GOT3 (cell line): ENCODE measurements at regions not wholly inside any gene's neighbourhood (a gene's known extent, or its start where the extent isn't known, plus 50 kb on each side); places are given as distances from the start of the nearest gene placed in this dataset.
"Not testable (repeated sequence)": the region's sequence is repeated elsewhere in the genome, so short reads cannot be mapped to it uniquely, and the experiment has no call there.

Experiments
- DNase-seq: peaks from one replicate; lab custom pipeline; 2025; ENCODE audit warnings: mixed read lengths; lab: John Stamatoyannopoulos, UW

DNA sequence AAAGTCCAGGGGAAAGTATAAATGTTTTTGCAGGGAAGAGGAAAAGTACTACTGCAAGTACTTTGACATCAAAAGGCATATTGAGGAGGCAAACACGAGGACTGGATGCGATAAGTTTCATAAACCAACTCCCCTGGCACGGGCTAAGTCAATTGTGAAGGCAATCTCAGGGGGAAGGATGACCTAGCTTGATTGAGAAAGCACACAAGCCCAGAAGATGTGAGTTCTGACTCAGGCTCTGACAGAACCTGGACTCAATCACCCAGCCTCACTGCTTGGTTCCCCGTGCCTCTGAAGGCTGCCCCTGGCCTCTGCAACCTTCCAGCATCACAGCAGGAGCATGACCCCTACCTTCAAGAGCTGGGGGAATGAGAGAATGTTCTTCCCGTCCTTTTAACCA is 93.2 kb upstream of the ZNF438 start:
- DNase-seq = no peak

DNA sequence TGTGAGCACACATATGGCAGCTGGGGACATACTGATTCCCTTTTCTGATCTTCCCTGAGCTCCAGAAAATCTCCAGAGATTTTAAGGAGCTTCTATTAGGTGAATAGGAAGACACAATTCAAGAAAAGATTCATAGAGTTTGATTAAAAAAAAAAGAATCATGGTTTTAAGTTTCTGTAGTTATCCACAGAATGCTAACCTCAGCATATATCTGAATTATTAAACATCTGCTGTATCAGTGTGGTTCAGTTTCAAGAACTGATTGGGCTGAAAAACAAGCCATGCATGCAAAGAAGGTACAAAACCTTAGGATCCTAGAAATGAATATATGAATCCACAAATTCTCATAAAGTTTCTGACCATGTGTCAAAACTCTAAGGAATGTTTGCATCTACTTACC is 94.1 kb upstream of the ZNF438 start:
- DNase-seq = no peak

DNA sequence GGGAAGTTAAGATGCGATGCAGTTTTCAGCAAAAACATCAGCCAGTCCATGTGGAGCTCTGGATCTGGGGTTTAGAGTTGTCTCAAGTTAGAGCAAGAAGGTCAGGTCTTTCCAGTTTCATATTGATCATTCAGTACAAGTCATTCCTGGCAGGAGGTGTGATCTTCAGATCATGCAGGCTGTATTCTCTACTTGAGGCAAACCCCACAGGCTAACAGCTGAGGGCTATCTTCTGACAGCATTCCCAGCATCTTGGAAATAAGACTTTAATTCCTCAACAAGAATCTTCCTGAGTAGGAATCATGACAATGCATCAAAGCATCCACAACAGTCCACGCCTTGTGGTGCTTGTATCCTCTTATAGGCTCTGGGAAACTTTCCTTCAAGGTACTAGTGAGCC is 94.9 kb upstream of the ZNF438 start:
- DNase-seq = no peak

DNA sequence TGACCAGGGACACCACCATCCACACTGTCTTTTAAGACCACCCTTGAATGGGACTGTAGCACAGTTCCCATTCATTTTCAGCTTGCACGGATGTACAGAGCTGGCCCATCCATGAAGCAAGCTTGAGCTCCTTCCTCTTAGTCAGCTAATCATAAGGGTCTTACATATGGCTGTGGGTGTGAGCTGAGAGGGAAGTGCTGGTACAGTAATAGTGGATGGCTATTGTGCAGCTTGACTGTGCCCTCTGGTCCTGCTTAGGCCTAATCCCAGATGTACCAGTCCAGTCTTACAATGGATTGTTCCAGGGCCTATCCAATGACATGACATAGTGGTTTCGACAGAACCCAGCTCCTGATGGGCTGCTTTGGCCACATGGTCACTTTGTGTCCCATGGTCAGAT is 96.9 kb upstream of the ZNF438 start:
- DNase-seq = no peak

DNA sequence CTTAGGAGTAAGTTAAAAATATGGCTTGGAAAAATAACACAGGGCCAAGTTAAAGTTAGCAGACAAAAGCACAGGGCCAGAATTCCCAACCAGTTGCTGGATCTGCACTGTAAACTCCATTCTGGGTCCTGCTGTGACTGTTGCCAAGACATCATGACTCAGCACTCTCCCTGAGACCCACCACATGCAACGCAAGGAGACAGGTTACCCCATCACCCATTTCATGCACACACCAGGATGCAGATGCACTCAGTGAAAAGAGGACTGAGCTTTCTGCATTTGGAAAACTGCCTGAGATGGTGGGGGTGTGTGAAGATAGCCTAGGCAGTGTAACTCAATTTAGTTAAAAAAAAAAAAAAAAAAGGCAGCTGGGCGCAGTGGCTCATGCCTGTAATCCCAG is 97.6 kb upstream of the ZNF438 start:
- DNase-seq = no peak

DNA sequence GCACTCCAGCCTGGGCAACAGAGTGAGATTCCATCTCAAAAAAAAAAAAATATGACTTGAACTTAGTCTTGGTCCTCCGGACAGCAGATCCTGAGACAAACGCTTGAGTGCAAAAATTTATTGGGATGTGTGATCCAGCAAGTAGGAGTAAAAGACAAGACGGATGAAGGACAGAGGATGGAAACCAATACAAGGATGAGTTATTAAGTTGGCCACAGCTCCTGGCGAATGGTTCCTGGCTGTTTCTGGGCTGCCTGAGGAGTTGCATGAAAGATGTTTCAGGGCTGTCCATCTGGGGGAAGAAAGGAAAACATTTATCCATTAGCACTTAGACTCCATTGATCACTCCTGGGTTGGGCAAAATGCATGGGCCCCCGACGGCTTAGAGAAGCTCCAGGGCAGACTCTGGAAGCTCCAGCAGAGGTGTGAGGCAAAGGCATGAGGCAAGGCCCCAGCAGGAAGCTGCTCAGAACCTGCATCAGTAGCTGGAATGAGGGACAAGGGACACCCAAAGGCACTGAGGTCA is 98.3 kb upstream of the ZNF438 start:
- DNase-seq = no peak

DNA sequence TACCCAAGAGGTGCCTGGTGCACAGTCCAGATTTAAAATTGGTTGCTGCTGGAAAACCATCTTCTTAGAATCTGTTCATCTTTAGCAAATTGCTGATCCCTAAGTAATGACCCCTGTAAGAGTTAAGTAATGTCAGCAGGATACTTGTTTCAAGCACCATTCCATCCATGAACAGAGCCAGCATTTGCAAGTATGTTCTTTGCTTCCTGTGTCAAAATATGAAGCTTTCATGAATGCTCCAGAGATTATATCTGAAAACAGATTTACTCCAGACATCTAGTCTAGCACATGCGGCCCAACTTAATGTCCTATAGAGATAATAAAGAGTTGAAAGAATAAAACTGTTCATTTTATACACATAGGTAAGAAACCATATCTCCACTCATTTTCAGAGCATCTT is 98.7 kb upstream of the ZNF438 start:
- DNase-seq = no peak

DNA sequence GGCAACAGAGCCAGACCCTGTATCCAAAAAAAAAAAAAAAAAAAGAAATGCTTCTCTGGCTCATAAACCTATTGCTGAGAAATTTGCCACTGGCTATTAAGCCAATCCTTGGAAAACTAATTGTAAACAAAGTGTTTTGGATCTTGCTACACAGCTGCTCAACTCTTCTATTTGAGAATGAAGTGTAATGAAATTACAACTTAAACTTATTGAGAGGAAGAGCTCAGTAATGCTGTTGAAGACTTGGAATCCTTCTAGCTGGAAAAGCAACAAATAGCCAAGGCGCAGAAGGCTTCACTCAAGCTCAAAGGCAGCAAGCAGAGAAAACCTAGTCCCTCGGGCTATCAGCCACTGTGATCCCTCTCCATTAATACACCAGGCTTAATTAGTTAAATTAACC is 99.6 kb upstream of the ZNF438 start:
- DNase-seq = no peak

DNA sequence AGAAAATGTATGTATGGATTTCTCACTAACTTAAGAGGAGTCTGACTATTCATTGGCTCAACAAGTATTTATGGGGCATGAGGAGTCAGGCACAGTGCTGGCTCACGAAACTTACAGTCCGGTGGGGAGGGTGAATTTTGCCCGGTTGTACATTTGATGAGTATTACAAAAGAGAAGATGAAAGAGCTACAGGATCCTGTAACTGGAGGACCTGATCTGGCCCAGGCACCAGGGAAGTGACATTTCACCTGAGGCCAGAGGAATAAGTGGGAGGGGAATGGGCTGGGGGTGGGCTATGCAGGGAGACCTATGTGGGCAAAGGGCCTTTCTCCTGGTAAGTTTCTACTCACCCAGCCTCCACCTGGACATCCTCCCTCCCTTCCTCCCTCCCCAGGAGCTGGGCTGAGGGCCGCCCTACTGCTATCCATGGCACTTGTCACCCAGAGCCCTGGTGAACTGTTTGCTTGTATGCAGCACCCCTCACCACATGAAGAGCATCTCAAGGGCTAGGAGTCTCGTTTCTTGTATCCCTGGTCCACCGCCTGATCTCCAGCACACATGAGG is 101.1 kb upstream of the ZNF438 start:
- no peak for DNase-seq

DNA sequence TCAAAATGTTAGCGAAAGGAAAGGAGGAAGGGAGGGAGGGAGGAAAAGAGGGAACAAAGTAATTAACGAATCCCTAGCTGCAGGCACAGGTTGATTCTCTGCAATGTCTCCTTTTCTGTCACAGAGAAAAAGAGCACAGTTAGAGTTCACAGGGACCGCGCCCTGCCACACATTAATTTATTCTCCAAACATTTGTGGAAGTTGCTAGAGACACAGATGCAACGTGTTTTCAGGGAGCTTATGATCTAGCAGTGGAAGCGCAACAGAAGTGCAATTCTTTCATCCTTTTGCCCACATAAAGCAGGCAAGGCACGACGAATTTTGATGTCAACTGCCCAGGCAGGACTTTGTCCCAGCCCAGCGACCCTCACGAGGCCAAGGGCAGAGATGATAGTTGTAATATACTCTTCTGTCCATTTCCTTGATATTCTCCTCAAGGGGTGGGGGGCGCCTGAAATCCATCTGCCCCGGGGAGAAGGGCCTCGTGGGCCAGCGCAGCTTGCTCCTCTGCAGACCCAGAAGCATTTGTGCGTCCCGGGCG is 101.7 kb upstream of the ZNF438 start:
- DNase-seq = no peak

DNA sequence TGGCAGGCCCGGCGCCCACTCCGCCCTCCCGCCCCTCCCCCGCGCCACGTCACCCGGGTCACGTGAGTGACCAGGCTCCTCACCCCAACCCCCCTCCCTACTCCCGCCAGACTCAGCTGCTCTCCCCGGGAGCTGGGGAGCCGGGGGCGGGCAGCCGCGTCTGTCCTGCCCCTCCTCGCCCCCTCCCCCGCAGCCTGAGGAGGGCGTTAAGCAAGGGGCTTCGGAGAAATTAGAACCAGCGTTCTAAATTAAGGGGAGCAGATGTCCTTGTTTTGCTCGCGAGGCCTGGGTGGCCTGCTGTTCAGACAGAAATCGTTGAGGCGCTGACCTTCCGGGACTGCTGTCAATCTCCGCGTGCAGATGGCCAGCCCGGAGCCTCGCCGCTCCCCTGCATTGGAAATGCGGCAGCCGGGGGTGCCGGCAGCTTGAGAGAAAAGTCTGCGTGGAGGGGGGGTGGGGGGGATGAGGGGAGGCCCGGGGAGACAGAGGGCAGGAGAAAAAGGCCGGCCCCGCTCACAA is 102.2 kb upstream of the ZNF438 start:
- no peak for DNase-seq

DNA sequence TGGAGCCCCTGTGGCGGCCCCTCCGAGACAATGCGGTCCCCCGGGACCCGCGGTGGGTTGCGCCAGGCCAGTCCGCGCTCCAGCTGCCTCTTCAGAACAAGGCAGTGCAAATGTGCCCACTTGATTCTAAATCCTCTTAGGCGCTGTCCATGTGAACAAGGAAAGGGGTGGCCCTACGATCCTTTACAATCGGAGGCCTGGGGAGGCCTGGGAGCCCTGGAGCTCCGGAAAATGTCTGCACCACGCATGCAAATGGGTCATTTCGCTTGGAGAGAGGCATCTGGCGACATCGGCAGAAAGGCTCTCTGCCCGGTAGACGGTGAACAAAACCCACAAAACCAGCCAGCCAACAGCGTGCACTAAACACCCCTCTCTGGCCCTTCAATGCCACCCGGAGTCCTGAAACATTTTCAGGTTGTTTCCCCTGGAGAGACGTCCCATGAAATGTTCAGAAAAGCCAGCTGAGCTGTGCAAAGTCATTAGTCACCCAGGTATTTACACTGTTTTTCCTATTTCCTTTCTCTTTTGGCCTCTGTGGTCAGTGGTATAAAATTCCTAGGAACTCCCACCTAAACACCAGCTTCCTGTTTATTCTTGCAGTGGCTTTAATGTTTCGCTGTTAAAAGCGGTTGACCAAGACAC is 102.8 kb upstream of the ZNF438 start:
- DNase-seq = no peak

DNA sequence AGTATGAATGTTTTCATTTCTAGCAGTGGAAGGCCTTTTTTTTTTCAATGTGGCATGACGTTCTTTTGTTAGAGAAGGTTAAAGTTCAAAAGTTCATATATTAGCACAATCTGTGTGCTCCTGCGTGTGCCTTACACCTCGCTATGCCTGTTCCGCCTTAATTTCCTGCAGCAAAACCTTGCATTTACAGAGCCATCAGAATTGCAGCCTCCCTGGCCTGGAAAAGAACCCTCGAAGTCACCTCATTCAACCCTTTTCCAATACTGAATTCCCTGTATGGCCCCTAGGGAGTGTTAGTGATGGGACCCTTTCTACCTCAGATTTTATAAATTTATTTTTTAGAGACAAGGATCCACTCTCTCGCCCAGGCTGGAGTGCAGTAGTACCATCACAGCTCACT is 103.5 kb upstream of the ZNF438 start:
- DNase-seq = no peak

DNA sequence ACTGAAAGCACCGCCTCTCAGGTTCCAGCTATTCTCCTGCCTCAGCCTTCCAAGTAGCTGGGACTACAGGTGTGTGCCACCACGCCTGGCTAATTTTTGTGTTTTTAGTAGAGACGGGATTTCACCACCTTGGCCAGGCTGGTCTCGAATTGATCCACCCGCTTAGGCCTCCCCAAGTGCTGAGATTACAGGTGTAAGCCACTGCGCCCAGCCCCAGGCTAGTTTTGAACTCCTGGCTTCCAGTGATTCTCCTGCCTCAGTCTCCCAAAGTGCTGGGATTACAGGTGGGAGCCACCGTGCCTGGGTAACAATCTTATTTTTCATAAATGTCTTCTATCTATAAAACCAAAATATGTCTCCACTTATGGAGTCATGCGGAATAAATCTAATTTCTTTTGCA is 104.1 kb upstream of the ZNF438 start:
- not testable (repeated sequence) for DNase-seq

DNA sequence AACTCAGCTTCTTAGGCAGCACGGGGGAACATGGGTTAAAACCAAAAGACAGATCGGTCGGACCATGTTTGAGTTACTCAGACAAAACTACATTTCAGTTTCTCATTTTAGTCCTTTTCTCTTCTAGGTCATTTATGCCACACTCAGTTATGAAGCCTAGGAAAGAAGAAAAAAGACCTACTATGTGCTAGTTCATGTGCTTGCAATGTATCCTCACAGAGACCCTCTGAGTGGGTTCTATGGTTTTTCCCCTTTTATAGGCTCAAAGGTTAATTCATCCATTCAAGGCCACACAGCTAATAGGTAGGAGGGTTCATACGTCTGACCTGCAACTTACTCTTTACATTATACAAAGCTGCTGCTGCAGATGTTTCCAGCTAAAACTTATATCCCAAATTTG is 104.7 kb upstream of the ZNF438 start:
- no peak for DNase-seq

DNA sequence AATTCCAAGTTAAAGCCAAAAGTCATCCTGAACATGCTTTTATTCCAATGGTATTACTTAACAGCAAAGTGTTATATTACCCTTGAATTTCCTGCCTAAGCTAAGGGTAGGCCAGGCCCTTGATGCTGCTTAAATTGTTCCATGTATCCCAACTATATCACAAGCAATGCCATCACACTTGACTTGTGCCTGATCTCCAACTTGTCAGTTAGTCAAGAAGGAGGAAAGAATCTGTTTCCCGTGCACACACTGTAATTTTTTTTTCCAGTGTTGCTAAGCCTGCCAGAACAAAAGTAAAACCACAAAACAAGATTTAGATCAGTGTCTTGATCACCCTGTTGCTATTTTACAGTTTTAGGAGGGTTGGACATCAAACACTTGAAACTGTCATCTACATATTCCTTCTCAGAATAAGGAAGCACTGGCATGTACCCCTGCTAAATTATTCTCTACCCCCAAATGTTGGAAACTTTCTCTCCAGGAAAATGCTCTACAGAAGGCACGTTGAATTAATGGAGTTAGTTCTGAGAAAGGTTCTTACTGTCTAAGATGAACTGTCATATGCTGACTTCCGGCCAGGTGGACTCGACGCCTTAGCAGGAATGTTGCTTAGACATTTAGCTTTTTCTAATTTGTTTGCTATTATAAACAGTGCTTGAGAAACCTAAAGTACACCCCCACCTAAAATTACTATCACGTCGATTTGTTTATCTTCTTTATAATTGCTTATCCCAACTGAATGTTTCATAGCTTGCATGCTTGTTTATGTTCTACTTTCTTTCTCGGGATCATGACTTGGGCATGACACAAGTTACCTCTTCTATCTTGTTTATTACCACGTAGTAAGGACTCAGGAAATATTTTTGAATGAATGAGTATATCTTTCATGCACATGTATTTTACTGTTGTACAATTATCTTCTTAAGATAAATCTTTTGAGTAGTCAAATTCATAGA is 105.5 kb upstream of the ZNF438 start:
- no peak for DNase-seq

DNA sequence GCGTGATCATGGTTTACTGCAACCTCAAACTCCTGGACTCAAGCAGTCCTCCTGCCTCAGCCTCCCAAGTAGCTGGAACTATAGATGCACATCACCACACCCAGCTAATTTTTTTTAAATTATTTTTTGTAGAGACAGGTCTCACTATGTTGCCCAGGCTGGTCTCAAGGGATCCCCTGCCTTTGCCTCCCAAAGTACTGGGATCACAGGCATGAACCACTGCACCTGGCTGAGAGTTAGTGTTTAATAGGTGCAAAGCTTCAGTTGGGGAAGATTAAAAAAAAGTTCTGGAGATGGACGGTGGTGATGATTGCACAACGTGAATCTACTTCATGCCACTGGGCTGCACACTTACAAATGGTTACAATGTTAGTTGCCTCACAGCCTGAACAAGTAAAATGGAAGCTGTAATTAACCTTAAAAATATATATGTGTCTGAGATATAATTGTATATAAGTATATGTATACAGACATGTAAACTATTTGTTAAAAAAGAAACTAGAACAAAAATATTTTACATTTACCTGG is 106.4 kb upstream of the ZNF438 start:
- DNase-seq = no peak

DNA sequence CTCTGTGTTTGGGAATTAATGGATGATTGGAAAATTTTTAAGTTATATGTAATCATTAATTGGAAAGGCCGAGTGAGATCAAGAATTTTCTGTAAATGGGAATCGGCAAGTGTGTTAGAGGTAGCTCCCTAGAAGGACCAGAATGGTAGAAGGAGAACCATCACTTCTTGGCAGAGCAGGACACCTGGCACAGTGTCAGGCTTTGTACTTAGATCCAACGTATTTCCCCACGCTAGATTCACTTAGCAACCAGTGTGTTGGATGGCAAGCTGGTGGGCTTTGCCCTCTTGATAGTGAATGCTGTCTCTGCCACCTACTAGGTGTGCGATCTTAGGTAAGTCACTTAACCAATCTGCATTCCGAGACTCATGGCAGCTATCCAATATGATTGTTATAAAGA is 107.8 kb upstream of the ZNF438 start:
- no peak for DNase-seq

DNA sequence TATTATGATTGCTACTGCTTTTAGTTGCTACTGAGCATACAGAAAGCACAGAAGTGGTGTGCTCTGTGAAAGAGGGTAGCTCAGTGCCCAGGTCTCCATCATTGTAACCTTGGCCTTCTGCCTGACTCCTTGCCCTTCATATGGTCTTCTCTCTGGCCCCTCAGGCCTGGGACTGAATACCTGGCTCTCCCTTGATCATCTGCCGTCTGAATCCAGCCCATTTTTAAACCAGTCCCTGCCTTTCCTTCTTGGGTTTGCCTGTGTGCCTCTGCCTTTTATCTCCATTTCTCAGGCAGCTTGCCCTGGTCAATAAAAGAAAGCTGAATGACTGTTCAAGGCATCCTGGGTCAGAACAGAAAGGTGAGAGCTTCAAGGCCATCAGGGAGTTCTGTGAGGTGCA is 109.1 kb upstream of the ZNF438 start:
- no peak for DNase-seq

DNA sequence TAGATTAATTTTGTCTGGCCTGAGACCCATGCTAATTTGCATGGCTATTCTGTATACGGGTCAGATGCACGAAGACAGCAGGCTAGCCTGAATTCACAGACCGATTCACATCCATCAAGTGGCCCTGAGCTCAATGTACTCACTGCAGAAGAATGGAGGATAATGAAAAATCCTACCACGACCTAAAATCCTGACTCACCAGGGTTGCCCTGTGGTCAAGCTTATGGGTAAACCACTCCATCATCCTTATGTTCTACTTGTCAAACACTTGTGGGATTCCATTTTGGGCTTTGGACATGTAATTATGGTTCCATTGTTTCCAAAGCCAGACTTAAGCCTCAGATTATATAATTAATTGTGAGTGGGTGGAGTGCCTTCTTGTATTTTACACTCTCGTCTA is 110.4 kb upstream of the ZNF438 start:
- DNase-seq = no peak

DNA sequence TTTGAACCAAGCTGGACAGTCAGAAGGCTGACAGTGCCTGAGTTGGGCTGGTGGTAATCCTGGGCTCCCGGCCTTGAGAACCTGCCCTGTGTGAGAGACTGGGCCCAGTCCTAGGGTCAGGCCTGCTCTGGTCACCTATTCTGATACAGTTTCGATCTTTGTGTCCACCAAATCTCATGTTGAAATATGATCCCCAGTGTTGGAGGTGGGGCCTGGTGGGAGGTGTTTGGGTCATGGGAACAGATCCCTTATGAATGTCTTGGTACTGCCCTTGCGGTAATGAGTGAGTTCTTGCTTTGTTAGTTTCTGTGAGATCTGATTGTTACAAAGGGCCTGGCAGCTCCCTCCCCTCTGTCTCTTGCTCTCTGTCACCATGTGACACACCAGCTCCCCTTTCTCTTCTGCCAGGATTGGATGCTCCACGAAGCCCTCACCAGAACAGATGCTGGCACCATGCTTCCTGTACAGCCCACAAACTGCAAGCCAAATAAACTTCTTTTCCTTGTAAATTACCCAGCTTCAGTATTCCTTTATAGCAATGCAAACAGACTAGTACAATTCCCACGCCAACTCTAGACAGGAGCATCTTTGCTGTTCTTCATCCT is 111.8 kb upstream of the ZNF438 start:
- no peak for DNase-seq

DNA sequence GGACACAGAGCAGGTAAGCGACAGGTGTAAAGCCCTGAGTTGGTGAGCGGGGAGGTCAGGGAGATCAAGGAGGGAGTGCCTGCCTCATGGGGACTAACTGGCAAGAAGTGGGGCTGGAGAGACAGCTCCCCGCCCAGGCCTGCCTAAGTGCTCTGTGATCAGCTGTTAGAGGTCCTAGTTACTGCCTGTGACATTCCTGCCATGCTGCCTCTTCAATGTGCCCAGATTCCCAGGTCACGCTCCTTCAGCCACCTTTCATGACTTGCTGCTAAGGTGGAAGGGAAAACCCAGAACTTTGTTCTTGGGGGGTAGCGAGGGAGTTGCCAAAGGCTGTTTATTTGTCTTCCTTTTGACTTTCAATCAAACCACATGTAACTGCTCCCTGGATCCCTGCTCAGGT is 114.3 kb upstream of the ZNF438 start:
- DNase-seq = no peak
